GM12892 (cell line): ENCODE measurements at regions not wholly inside any gene's neighbourhood (a gene's known extent, or its start where the extent isn't known, plus 50 kb on each side); places are given as distances from the start of the nearest gene placed in this dataset.

Experiments
- POLR2A ChIP-seq: IDR thresholded peaks from 2 replicates; pipeline ENCODE4 v1.6.1; 2011; ENCODE audit warnings: low read depth, low read length, control low read depth
- TAF1 ChIP-seq: IDR thresholded peaks from 2 replicates; pipeline ENCODE4 v1.6.1; 2011; ENCODE audit warnings: low read depth, mild to moderate bottlenecking, control low read depth, low read length, borderline replicate concordance

DNA sequence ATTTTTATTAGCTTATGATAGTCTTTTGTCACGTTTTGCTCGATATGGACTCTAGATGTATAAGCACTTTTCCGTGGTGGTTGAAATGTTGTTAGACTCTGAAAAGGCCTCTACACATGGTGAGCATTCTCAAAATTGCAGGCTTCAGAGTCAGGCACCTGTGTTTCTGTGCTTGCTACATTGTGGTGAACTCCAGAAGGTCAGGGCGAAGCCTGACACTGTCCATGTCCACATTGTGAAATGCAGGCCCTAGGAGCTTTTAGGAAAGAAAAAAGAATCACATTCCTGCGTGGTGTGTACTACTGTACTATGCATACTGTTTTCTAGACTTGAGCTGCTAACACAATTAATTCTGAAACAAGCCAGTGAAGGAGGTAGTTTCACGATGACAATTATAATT, 86.3 kb downstream of the HS3ST1 start:
- TF ChIP-seq TAF1 (no peak), POLR2A (no peak)
